ENCODE measurements at regions not wholly inside any gene's neighbourhood (a gene's known extent, or its start where the extent isn't known, plus 50 kb on each side); places are given as distances from the start of the nearest gene placed in this dataset.

DNA sequence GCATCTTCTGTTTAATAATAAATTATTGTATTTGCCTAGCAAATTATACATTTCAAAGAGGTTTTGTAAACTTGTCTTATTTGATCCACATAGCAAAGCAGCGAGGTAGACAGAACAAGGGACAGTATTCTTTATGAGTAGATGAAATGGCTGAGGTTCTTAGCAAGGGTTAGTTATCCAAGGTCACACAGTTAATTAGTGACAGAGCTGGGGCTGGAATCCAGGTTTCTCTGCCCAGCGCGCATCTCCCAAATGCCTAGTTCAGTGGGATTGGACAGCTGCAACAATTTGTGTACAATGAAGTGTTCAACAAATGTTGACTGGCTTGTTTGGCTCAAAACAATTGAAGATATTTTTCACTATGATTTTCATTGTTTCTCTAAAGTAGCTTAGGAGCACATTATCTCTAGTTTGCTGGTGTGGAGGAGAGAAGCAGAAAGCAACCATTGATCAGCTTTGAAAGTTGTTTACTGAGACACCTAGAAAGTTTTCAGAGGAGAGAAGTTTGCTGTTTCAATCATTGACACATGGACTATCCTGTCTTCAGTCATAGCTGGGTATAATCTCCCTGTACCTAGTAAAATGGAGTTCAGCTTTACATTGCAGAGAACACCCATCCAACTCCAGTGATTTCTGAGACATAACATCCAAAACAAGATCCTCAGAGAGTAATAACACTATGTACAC, 270.6 kb downstream of the FAT3 start:
- Histone ChIP-seq H2AK5ac (ENCODE audit: insufficient read length, low read length) (no peak overlapping the region), H4K91ac (ENCODE audit: insufficient read length, low read depth, low read length) (no peak overlapping the region)

More for the DNA sequence above, 270.6 kb downstream of the FAT3 start:
- Histone ChIP-seq H3K9me3 (ENCODE audit: control insufficient read depth, low read depth, low read length) (no peaks in the 10 kb centered on the region), H3K9ac (ENCODE audit: extremely low read depth, insufficient read length, low read length) (no peak overlapping the region), H2BK12ac (ENCODE audit: insufficient read length, low read depth, low read length) (no peak overlapping the region), H3K23me2 (ENCODE audit: insufficient read length, low read depth, low read length, poor library complexity, severe bottlenecking) (no peaks in the 10 kb centered on the region), H4K20me1 (ENCODE audit: control insufficient read depth, insufficient read depth, insufficient read length) (no peaks in the 10 kb centered on the region), H3K18ac (ENCODE audit: insufficient read length, low read depth, low read length) (no peak overlapping the region), H3K56ac (ENCODE audit: insufficient read length, low read depth, low read length) (no peak overlapping the region), H3K27ac (ENCODE audit: insufficient read length, low read depth, low read length) (no peak overlapping the region), H2BK20ac (ENCODE audit: low read depth, low read length, poor library complexity, severe bottlenecking) (no peak overlapping the region), H3K14ac (ENCODE audit: insufficient read depth, low read length) (no peak overlapping the region), H3K79me2 (ENCODE audit: insufficient read depth, low read length) (no peaks in the 10 kb centered on the region; the same call in 1 of the 2 replicates), H4K8ac (replicated peaks; ENCODE audit: insufficient read length, low read depth, low read length) (no peak overlapping the region), H2BK5ac (ENCODE audit: insufficient read length, low read length) (no peak overlapping the region), H3K4me2 (ENCODE audit: insufficient read depth, insufficient read length, low read length) (no peak overlapping the region), H3K4me1 (ENCODE audit: insufficient read depth, low read length) (no peaks in the 10 kb centered on the region; the same call in 1 of the 2 replicates), H2AFZ (ENCODE audit: low read length) (no peak overlapping the region), H2BK120ac (ENCODE audit: low read depth, low read length, poor library complexity, severe bottlenecking) (no peak overlapping the region), H3K27me3 (ENCODE audit: insufficient read depth, low read length) (no peaks in the 10 kb centered on the region), H3K23ac (ENCODE audit: insufficient read length, low read depth, low read length) (no peak overlapping the region), H3T11ph (ENCODE audit: low read length) (no peak overlapping the region), H3K79me1 (ENCODE audit: insufficient read depth, low read depth, low read length, poor library complexity, severe bottlenecking) (no peaks in the 10 kb centered on the region), H3K4ac (ENCODE audit: low read depth, low read length) (no peak overlapping the region), H4K5ac (ENCODE audit: insufficient read length, low read depth, low read length) (no peak overlapping the region), H2BK15ac (ENCODE audit: low read depth, low read length) (no peak overlapping the region)
- TF ChIP-seq, protein P1, sequence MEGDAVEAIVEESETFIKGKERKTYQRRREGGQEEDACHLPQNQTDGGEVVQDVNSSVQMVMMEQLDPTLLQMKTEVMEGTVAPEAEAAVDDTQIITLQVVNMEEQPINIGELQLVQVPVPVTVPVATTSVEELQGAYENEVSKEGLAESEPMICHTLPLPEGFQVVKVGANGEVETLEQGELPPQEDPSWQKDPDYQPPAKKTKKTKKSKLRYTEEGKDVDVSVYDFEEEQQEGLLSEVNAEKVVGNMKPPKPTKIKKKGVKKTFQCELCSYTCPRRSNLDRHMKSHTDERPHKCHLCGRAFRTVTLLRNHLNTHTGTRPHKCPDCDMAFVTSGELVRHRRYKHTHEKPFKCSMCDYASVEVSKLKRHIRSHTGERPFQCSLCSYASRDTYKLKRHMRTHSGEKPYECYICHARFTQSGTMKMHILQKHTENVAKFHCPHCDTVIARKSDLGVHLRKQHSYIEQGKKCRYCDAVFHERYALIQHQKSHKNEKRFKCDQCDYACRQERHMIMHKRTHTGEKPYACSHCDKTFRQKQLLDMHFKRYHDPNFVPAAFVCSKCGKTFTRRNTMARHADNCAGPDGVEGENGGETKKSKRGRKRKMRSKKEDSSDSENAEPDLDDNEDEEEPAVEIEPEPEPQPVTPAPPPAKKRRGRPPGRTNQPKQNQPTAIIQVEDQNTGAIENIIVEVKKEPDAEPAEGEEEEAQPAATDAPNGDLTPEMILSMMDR (conservative IDR thresholded peaks at IDR 0.05): no peak
- no peaks in the 10 kb centered on the region for H3K9me3 Mint-ChIP-seq
- peaks cover 6 to 12% of the 10 kb centered on the region in 2 experiments for H3K4me1 Mint-ChIP-seq
- no peak overlapping the region for H3K4me3 Mint-ChIP-seq
- no peak overlapping the region for H3K27ac Mint-ChIP-seq
- no peaks in the 10 kb centered on the region for H3K27me3 Mint-ChIP-seq (ENCODE audit: low read depth)
- no CpG with 5 or more reads among the region's 3 CpGs for WGBS (ENCODE audit: extremely low coverage, insufficient read length, low lambda C conversion rate)
- no peak for DNase-seq
- H3K36me3 Mint-ChIP-seq (ENCODE audit: insufficient read depth in 1 of 3, low read depth in 3 of 3): no peaks in the 10 kb centered on the region; a peak in 2 of 7 replicates
